ENCODE measurements at regions not wholly inside any gene's neighbourhood (a gene's known extent, or its start where the extent isn't known, plus 50 kb on each side); places are given as distances from the start of the nearest gene placed in this dataset.

DNA sequence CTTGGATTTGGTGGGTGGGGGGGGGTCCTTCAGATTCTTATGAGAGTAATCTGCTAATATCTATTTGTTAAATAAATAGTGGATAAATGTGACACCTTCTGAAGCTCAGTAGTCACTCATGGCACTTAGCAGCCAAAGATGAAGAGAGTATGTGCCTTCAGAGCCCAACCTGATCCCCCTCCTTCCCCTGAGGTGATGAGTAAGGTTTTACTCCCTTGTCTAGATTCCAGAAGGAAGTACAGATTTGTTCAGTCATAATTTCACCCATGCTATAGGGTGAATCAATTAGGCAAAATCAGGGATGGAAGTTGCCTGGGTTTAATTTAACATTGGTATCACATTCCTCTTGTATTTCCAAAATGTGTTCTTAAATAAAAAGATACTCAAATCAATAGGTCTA is 340.3 kb upstream of the ATP2B1 start:
- Mint-ChIP-seq H3K27ac (no peak overlapping the region), H3K4me1 (peaks cover 0 to 4% (median 0%) of the 10 kb centered on the region in 3 donors), H3K36me3 (peaks cover 0 to 4% (median 0%) of the 10 kb centered on the region in 3 donors), H3K27me3 (peaks cover 0 to 1% of the 10 kb centered on the region in 2 donors), H3K9me3 (no peaks in the 10 kb centered on the region), H3K4me3 (no peak overlapping the region)
- Histone ChIP-seq H3K36me3 (ENCODE audit: insufficient read depth, low read length) (no peaks in the 10 kb centered on the region), H3K4me1 (ENCODE audit: insufficient read depth, low read length) (no peaks in the 10 kb centered on the region), H3K9me3 (ENCODE audit: low read length) (no peaks in the 10 kb centered on the region), H3K4me3 (ENCODE audit: low read length) (no peak overlapping the region), H3K27ac (ENCODE audit: low read depth, low read length) (no peak overlapping the region), H3K27me3 (ENCODE audit: insufficient read depth, low read length, poor library complexity, severe bottlenecking) (no peaks in the 10 kb centered on the region)
- ChIA-PET POLR2A (no interaction called here), CTCF (no interaction called here)
- DNase-seq: no peak

DNA sequence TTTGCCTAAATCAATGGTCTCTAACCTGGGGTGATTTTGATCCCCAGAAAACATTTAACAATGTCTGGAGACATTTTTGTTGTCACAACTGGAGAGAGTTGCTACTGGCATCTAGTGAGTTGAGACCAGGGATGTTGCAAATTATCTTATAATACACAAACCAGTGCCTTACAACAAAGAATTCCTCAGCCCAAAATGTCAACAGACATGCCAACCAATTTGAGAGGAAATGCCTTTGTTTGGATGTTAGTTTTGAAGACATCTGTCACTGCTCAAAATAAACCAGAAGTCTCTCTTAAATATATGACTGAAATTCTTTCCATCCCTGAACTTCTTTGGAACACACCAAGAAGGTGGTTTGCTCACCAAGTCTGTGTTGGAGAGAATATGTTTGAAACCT is 336.9 kb upstream of the ATP2B1 start:
- Histone ChIP-seq H3K4me3 (ENCODE audit: low read length) (no peak overlapping the region), H3K4me1 (ENCODE audit: insufficient read depth, low read length) (no peaks in the 10 kb centered on the region), H3K36me3 (ENCODE audit: insufficient read depth, low read length) (no peaks in the 10 kb centered on the region), H3K27me3 (ENCODE audit: insufficient read depth, low read length, poor library complexity, severe bottlenecking) (no peaks in the 10 kb centered on the region), H3K27ac (ENCODE audit: low read depth, low read length) (no peak overlapping the region), H3K9me3 (ENCODE audit: low read length) (no peaks in the 10 kb centered on the region)
- DNase-seq: no peak
- ChIA-PET POLR2A (no interaction called here), CTCF (no interaction called here)
- no peak overlapping the region for H3K4me3 Mint-ChIP-seq
- H3K4me1 Mint-ChIP-seq: peaks cover 0 to 4% (median 0%) of the 10 kb centered on the region in 3 donors
- H3K27ac Mint-ChIP-seq: no peak overlapping the region
- H3K27me3 Mint-ChIP-seq: peaks cover 0 to 5% of the 10 kb centered on the region in 2 donors
- H3K9me3 Mint-ChIP-seq: no peaks in the 10 kb centered on the region
- H3K36me3 Mint-ChIP-seq: peaks cover 0 to 4% (median 0%) of the 10 kb centered on the region in 3 donors

DNA sequence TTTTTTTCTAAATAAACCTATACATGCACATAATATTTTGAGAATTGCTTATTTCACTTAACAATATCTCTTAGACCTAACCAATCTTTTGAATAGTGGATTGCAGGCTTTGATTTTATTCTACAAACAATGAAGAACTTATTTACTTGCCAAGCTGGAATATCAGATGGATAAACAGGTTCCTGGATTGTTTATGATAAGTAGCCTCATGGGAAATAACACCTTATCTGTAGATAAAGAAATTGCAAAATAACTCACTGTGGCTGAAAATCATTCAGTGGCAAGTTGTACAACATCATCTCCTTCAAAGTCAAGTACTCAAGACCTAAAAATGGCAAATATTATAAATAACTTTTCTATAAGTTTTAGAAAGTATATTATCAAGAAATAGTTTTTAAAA is 335.4 kb upstream of the ATP2B1 start:
- Histone ChIP-seq H3K4me3 (ENCODE audit: low read length) (no peak overlapping the region), H3K27me3 (ENCODE audit: insufficient read depth, low read length, poor library complexity, severe bottlenecking) (no peaks in the 10 kb centered on the region), H3K36me3 (ENCODE audit: insufficient read depth, low read length) (no peaks in the 10 kb centered on the region), H3K9me3 (ENCODE audit: low read length) (no peaks in the 10 kb centered on the region), H3K27ac (ENCODE audit: low read depth, low read length) (no peak overlapping the region), H3K4me1 (ENCODE audit: insufficient read depth, low read length) (no peaks in the 10 kb centered on the region)
- POLR2A ChIA-PET: no interaction called here
- Mint-ChIP-seq H3K4me1 (peaks cover 0 to 4% (median 0%) of the 10 kb centered on the region in 3 donors), H3K36me3 (no peaks in the 10 kb centered on the region), H3K4me3 (no peak overlapping the region), H3K27me3 (peaks cover 0 to 5% of the 10 kb centered on the region in 2 donors), H3K9me3 (no peaks in the 10 kb centered on the region), H3K27ac (no peak overlapping the region)
- CTCF ChIA-PET: no interaction called here
- DNase-seq: no peak

GRCh38 chr12:90042920-90043641 is 334.4 kb upstream of the ATP2B1 start:
- Mint-ChIP-seq H3K4me3 (no peak overlapping the region), H3K27me3 (peaks cover 0 to 5% of the 10 kb centered on the region in 2 donors), H3K9me3 (no peaks in the 10 kb centered on the region), H3K36me3 (no peaks in the 10 kb centered on the region), H3K27ac (no peak overlapping the region), H3K4me1 (peaks cover 0 to 4% (median 0%) of the 10 kb centered on the region in 3 donors)
- no peak for DNase-seq
- ChIA-PET CTCF (no interaction called here), POLR2A (no interaction called here)
- Histone ChIP-seq H3K4me1 (ENCODE audit: insufficient read depth, low read length) (no peaks in the 10 kb centered on the region), H3K27ac (ENCODE audit: low read depth, low read length) (no peak overlapping the region), H3K27me3 (ENCODE audit: insufficient read depth, low read length, poor library complexity, severe bottlenecking) (no peaks in the 10 kb centered on the region), H3K36me3 (ENCODE audit: insufficient read depth, low read length) (no peaks in the 10 kb centered on the region), H3K4me3 (ENCODE audit: low read length) (no peak overlapping the region), H3K9me3 (ENCODE audit: low read length) (no peaks in the 10 kb centered on the region)

DNA sequence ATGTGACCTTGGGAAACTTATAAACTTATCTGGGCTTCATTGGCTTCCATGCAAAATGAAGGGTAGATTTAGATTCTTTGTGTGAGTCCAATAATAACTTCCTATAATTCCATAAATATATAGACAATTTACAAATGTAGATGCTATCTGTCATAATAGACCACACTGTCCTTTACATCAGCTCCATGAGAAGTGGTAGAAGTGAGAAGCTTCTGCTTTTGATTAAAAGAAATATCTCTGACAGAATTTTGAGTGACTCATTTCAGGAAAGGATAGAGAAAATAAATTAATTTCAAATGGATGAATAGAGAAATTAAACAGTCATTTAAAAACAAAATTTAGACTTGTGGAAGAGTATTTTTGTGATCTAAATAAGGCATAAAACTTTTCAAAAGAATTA is 329.7 kb upstream of the ATP2B1 start:
- Histone ChIP-seq H3K4me3 (ENCODE audit: low read length) (no peak overlapping the region), H3K27me3 (ENCODE audit: insufficient read depth, low read length, poor library complexity, severe bottlenecking) (no peaks in the 10 kb centered on the region), H3K9me3 (ENCODE audit: low read length) (no peaks in the 10 kb centered on the region), H3K36me3 (ENCODE audit: insufficient read depth, low read length) (no peaks in the 10 kb centered on the region), H3K4me1 (ENCODE audit: insufficient read depth, low read length) (no peaks in the 10 kb centered on the region), H3K27ac (ENCODE audit: low read depth, low read length) (no peak overlapping the region)
- Mint-ChIP-seq H3K36me3 (peaks cover 0 to 5% (median 0%) of the 10 kb centered on the region in 3 donors), H3K9me3 (no peaks in the 10 kb centered on the region), H3K4me1 (peaks cover 9 to 14% (median 13%) of the 10 kb centered on the region in 3 donors), H3K4me3 (no peak overlapping the region), H3K27me3 (peaks cover 0 to 3% of the 10 kb centered on the region in 2 donors), H3K27ac (no peak overlapping the region)
- no peak for DNase-seq
- POLR2A ChIA-PET: no interaction called here
- CTCF ChIA-PET: no interaction called here

DNA sequence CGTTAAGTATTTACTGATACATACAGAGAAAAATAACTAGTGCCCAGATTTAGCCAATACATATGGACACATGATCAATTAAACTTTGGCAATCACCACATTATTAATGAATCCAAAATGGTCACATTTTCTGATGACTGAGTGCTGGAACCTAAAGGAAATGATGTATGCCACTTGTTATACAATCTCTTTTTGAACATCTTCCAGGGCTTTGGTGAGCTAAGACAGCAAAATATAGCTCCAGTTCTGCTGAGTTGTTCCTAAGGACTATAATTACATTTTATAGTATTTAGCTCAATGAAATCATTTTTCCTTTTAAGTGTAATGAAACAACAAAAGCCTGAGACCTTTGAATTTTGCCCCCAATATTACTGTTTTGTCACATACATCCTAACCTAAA is 329.1 kb upstream of the ATP2B1 start:
- no peaks in the 10 kb centered on the region for H3K9me3 Mint-ChIP-seq
- Histone ChIP-seq H3K4me3 (ENCODE audit: low read length) (no peak overlapping the region), H3K4me1 (ENCODE audit: insufficient read depth, low read length) (no peaks in the 10 kb centered on the region), H3K36me3 (ENCODE audit: insufficient read depth, low read length) (no peaks in the 10 kb centered on the region), H3K9me3 (ENCODE audit: low read length) (no peaks in the 10 kb centered on the region), H3K27ac (ENCODE audit: low read depth, low read length) (no peak overlapping the region), H3K27me3 (ENCODE audit: insufficient read depth, low read length, poor library complexity, severe bottlenecking) (no peaks in the 10 kb centered on the region)
- peaks cover 0 to 5% (median 0%) of the 10 kb centered on the region in 3 donors for H3K36me3 Mint-ChIP-seq
- H3K4me3 Mint-ChIP-seq: no peak overlapping the region
- no peak for DNase-seq
- no peak overlapping the region for H3K27ac Mint-ChIP-seq
- CTCF ChIA-PET: no interaction called here
- POLR2A ChIA-PET: no interaction called here
- peaks cover 9 to 14% (median 13%) of the 10 kb centered on the region in 3 donors for H3K4me1 Mint-ChIP-seq
- peaks cover 0 to 3% of the 10 kb centered on the region in 2 donors for H3K27me3 Mint-ChIP-seq

- H3K27ac Mint-ChIP-seq: no peak overlapping the region
- Histone ChIP-seq H3K9me3 (ENCODE audit: low read length) (no peaks in the 10 kb centered on the region), H3K4me3 (ENCODE audit: low read length) (no peak overlapping the region), H3K27me3 (ENCODE audit: insufficient read depth, low read length, poor library complexity, severe bottlenecking) (no peaks in the 10 kb centered on the region), H3K4me1 (ENCODE audit: insufficient read depth, low read length) (no peaks in the 10 kb centered on the region), H3K36me3 (ENCODE audit: insufficient read depth, low read length) (no peaks in the 10 kb centered on the region), H3K27ac (ENCODE audit: low read depth, low read length) (no peak overlapping the region)
- no peak for DNase-seq
- peaks cover 0 to 5% (median 0%) of the 10 kb centered on the region in 3 donors for H3K36me3 Mint-ChIP-seq
- ChIA-PET CTCF (no interaction called here), POLR2A (no interaction called here)
- H3K4me1 Mint-ChIP-seq: peaks cover 9 to 14% (median 13%) of the 10 kb centered on the region in 3 donors
- H3K9me3 Mint-ChIP-seq: no peaks in the 10 kb centered on the region
- no peak overlapping the region for H3K4me3 Mint-ChIP-seq
- H3K27me3 Mint-ChIP-seq: no peaks in the 10 kb centered on the region
Observed at GRCh38 chr12:90036637-90037036, 328.0 kb upstream of the ATP2B1 start.

- Mint-ChIP-seq H3K4me1 (peaks cover 9 to 15% (median 11%) of the 10 kb centered on the region in 3 donors), H3K9me3 (no peaks in the 10 kb centered on the region), H3K27ac (no peak overlapping the region), H3K27me3 (no peaks in the 10 kb centered on the region), H3K36me3 (no peaks in the 10 kb centered on the region), H3K4me3 (no peak overlapping the region)
- Histone ChIP-seq H3K27ac (ENCODE audit: low read depth, low read length) (no peak overlapping the region), H3K4me1 (ENCODE audit: insufficient read depth, low read length) (no peaks in the 10 kb centered on the region), H3K4me3 (ENCODE audit: low read length) (no peak overlapping the region), H3K36me3 (ENCODE audit: insufficient read depth, low read length) (no peaks in the 10 kb centered on the region), H3K27me3 (ENCODE audit: insufficient read depth, low read length, poor library complexity, severe bottlenecking) (no peaks in the 10 kb centered on the region), H3K9me3 (ENCODE audit: low read length) (no peaks in the 10 kb centered on the region)
- DNase-seq: no peak
- ChIA-PET CTCF (no interaction called here), POLR2A (no interaction called here)
Observed at GRCh38 chr12:90030726-90031125, 322.1 kb upstream of the ATP2B1 start.

All from CD8-positive, alpha-beta memory T cell (primary cell).